SK-N-SH (cell line): ENCODE measurements at regions not wholly inside any gene's neighbourhood (a gene's known extent, or its start where the extent isn't known, plus 50 kb on each side); places are given as distances from the start of the nearest gene placed in this dataset.

ENCODE experiments used
- GABPA ChIP-seq: IDR thresholded peaks from 2 replicates; pipeline ENCODE4 v1.4.0; 2012; ENCODE audit warnings: low read depth, mild to moderate bottlenecking
- GATA2 ChIP-seq: sonication (generic); formaldehyde crosslinking; IDR thresholded peaks from 2 replicates; pipeline ENCODE4 v1.5.0; 2020; ENCODE audit warnings: mild to moderate bottlenecking, missing genetic modification reagents
- JUND ChIP-seq: IDR thresholded peaks from 2 replicates; pipeline ENCODE4 v1.4.0; 2012
- MAX ChIP-seq: IDR thresholded peaks from 2 replicates; pipeline ENCODE4 v1.4.0; 2012; ENCODE audit warnings: low read depth
- PBX3 ChIP-seq: IDR thresholded peaks from 2 replicates; pipeline ENCODE4; 2012
- RAD21 ChIP-seq: IDR thresholded peaks from 2 replicates; pipeline ENCODE4 v1.6.1; 2012; ENCODE audit warnings: mild to moderate bottlenecking, low read length
- SIN3A ChIP-seq: IDR thresholded peaks from 2 replicates; pipeline ENCODE4 v1.6.1; 2012; ENCODE audit warnings: low read depth, mild to moderate bottlenecking, low read length, moderate library complexity, borderline replicate concordance
- USF2 ChIP-seq: fragments of 150-350 bp; IDR thresholded peaks from 2 replicates; pipeline ENCODE4 v1.6.1; 2017; ENCODE audit warnings: antibody characterized with exemption, low read length, low read depth, borderline replicate concordance
- YY1 ChIP-seq: IDR thresholded peaks from 2 replicates; pipeline ENCODE4 v1.4.0; 2012; ENCODE audit warnings: low read depth, mild to moderate bottlenecking
- TF ChIP-seq, protein P1 (sequence below): IDR thresholded peaks from 2 replicates; pipeline ENCODE4 v1.6.1; 2012; ENCODE audit warnings: mild to moderate bottlenecking, low read depth, low read length, moderate library complexity
- TF ChIP-seq, protein P2 (sequence below): IDR thresholded peaks from 2 replicates; pipeline ENCODE4 v1.4.0; 2012; ENCODE audit warnings: low read depth, borderline replicate concordance

- TF ChIP-seq, protein P1, sequence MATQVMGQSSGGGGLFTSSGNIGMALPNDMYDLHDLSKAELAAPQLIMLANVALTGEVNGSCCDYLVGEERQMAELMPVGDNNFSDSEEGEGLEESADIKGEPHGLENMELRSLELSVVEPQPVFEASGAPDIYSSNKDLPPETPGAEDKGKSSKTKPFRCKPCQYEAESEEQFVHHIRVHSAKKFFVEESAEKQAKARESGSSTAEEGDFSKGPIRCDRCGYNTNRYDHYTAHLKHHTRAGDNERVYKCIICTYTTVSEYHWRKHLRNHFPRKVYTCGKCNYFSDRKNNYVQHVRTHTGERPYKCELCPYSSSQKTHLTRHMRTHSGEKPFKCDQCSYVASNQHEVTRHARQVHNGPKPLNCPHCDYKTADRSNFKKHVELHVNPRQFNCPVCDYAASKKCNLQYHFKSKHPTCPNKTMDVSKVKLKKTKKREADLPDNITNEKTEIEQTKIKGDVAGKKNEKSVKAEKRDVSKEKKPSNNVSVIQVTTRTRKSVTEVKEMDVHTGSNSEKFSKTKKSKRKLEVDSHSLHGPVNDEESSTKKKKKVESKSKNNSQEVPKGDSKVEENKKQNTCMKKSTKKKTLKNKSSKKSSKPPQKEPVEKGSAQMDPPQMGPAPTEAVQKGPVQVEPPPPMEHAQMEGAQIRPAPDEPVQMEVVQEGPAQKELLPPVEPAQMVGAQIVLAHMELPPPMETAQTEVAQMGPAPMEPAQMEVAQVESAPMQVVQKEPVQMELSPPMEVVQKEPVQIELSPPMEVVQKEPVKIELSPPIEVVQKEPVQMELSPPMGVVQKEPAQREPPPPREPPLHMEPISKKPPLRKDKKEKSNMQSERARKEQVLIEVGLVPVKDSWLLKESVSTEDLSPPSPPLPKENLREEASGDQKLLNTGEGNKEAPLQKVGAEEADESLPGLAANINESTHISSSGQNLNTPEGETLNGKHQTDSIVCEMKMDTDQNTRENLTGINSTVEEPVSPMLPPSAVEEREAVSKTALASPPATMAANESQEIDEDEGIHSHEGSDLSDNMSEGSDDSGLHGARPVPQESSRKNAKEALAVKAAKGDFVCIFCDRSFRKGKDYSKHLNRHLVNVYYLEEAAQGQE = no peak
- no peak for TF ChIP-seq SIN3A
- TF ChIP-seq GABPA = no peak
- TF ChIP-seq YY1 = no peak
- no peak for TF ChIP-seq JUND
- TF ChIP-seq MAX = no peak
- no peak for TF ChIP-seq GATA2 (CRISPR knock-in tag)
- TF ChIP-seq, protein P2, sequence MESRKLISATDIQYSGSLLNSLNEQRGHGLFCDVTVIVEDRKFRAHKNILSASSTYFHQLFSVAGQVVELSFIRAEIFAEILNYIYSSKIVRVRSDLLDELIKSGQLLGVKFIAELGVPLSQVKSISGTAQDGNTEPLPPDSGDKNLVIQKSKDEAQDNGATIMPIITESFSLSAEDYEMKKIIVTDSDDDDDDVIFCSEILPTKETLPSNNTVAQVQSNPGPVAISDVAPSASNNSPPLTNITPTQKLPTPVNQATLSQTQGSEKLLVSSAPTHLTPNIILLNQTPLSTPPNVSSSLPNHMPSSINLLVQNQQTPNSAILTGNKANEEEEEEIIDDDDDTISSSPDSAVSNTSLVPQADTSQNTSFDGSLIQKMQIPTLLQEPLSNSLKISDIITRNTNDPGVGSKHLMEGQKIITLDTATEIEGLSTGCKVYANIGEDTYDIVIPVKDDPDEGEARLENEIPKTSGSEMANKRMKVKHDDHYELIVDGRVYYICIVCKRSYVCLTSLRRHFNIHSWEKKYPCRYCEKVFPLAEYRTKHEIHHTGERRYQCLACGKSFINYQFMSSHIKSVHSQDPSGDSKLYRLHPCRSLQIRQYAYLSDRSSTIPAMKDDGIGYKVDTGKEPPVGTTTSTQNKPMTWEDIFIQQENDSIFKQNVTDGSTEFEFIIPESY = no peak
- TF ChIP-seq USF2 = no peak
- no peak for TF ChIP-seq RAD21
- TF ChIP-seq PBX3 = no peak
Observed at GRCh38 chr5:63843190-63843589, 119.1 kb downstream of the HTR1A start.
